ENCODE measurements at regions not wholly inside any gene's neighbourhood (a gene's known extent, or its start where the extent isn't known, plus 50 kb on each side); places are given as distances from the start of the nearest gene placed in this dataset.

DNA sequence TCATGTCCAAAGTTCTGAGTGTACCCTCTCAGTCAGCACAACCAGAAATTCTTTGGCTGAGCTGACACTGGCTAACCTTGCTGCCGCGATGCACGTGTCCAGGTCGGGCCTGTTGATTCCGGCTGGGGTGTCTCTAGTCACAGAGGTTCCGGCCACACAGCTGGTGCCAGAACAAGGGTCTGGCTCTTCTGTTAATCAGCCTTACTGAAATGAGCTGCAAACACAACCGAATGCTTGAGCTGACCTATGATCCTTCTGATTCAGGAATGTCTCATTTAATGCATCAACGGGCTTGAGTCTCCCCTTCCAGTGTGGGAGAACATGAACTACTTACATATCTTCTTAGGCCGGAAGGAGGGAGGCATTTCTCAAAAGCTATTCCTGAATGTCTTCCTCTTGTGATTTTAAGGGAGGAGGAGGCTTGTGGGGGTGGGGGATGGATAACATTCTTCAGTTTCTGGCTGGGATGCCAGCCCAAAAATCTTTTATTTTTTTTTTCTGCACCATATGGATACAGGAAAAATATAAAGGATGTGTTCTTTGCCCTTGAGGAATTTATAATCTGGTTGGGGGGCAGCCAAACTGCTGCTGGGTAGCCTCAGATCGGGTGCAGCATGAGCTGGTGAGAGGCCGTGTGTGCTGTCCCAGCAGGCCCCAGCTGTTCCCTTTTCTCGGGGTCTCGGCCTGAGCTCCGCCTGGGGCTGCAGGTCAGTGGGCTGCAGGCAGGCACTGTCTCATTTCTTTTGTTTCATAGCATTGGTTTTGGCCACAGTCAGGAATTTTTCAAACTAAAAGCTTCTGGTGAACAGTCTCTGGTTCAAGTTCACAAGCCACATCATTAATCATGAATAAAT is 319.1 kb upstream of the TBL1XR1 start:
- Mint-ChIP-seq H3K27me3 (ENCODE audit: low read depth) (no peaks in the 10 kb centered on the region), H3K9me3 (ENCODE audit: low read depth) (no peaks in the 10 kb centered on the region), H3K36me3 (ENCODE audit: low read depth) (peaks cover 3% of the 10 kb centered on the region), H3K27ac (ENCODE audit: unreplicated experiment) (no peak overlapping the region), H3K4me3 (ENCODE audit: unreplicated experiment) (no peak overlapping the region), H3K4me1 (ENCODE audit: low read depth) (peaks cover 7% of the 10 kb centered on the region)
- no peak for TF ChIP-seq CTCF (IDR thresholded peaks at IDR 0.05)
- no peak for DNase-seq (ENCODE audit: low spot score)

DNA sequence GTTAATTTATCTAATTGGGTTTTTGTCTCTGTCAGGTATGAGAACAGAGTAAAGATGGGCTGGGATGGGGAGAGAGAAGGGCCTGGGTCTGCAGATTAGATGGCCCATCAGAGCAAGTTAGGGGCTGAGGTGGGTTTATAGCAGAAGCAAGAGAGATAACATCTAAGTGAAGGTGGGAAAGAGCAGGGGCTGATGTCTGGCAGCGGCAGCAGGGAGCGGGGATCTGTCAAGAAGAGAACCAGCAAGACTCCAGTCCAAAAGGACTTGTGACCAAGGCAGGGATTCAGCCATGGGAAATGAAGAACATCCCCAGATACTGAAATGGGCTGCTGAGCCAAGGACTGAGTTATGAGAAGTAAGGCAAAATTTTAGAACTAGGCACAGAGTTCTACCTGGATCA is 320.6 kb upstream of the TBL1XR1 start:
- Mint-ChIP-seq H3K36me3 (ENCODE audit: low read depth) (peaks cover 3% of the 10 kb centered on the region), H3K4me1 (ENCODE audit: low read depth) (peaks cover 14% of the 10 kb centered on the region), H3K4me3 (ENCODE audit: unreplicated experiment) (no peak overlapping the region), H3K27ac (ENCODE audit: unreplicated experiment) (peak overlapping the region; percentile 37), H3K27me3 (ENCODE audit: low read depth) (no peaks in the 10 kb centered on the region), H3K9me3 (ENCODE audit: low read depth) (no peaks in the 10 kb centered on the region)
- no peak for DNase-seq (ENCODE audit: low spot score)
- TF ChIP-seq CTCF (IDR thresholded peaks at IDR 0.05), result no peak

- no peak for TF ChIP-seq CTCF (IDR thresholded peaks at IDR 0.05)
- Mint-ChIP-seq H3K27ac (ENCODE audit: unreplicated experiment) (no peak overlapping the region), H3K27me3 (ENCODE audit: low read depth) (no peaks in the 10 kb centered on the region), H3K4me1 (ENCODE audit: low read depth) (peaks cover 31% of the 10 kb centered on the region), H3K9me3 (ENCODE audit: low read depth) (peaks cover 2% of the 10 kb centered on the region), H3K4me3 (ENCODE audit: unreplicated experiment) (no peak overlapping the region), H3K36me3 (ENCODE audit: low read depth) (peaks cover 3% of the 10 kb centered on the region)
- no peak for DNase-seq (ENCODE audit: low spot score)
These were observed 322.3 kb upstream of the TBL1XR1 start for GRCh38 chr3:177519588-177519987.

DNA sequence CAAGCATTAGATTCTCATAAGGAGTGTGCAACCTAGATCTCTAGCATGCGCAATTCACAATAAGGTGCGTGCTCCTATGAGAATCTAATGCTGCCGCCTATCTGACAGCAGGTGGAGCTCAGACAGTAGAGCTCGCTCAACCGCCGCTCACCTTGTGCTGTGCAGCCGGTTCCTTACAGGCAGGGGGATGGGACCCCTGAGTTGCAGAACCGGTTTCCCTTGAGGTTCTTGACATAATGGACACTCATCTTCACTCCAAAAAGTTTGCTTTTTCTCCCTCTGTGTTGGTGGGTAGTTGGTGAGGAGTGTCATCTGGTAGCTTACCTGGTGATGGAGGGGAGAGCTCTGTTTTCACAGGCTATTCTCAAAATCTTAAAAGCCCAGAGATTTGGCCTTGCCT is 324.0 kb upstream of the TBL1XR1 start:
- no peak overlapping the region for H3K27ac Mint-ChIP-seq (ENCODE audit: unreplicated experiment)
- DNase-seq (ENCODE audit: low spot score), result no peak
- no peaks in the 10 kb centered on the region for H3K27me3 Mint-ChIP-seq (ENCODE audit: low read depth)
- H3K4me3 Mint-ChIP-seq (ENCODE audit: unreplicated experiment), result no peak overlapping the region
- H3K4me1 Mint-ChIP-seq (ENCODE audit: low read depth), result peaks cover 42% of the 10 kb centered on the region
- peaks cover 5% of the 10 kb centered on the region for H3K36me3 Mint-ChIP-seq (ENCODE audit: low read depth)
- no peak for TF ChIP-seq CTCF (IDR thresholded peaks at IDR 0.05)
- H3K9me3 Mint-ChIP-seq (ENCODE audit: low read depth), result peaks cover 5% of the 10 kb centered on the region

GRCh38 chr3:177522051-177522450 is 324.8 kb upstream of the TBL1XR1 start:
- TF ChIP-seq CTCF (IDR thresholded peaks at IDR 0.05), result no peak
- H3K36me3 Mint-ChIP-seq (ENCODE audit: low read depth), result peaks cover 5% of the 10 kb centered on the region
- peaks cover 5% of the 10 kb centered on the region for H3K9me3 Mint-ChIP-seq (ENCODE audit: low read depth)

More at GRCh38 chr3:177522051-177522450, 324.8 kb upstream of the TBL1XR1 start:
- H3K27me3 Mint-ChIP-seq (ENCODE audit: low read depth), result no peaks in the 10 kb centered on the region
- peaks cover 47% of the 10 kb centered on the region for H3K4me1 Mint-ChIP-seq (ENCODE audit: low read depth)
- no peak for DNase-seq (ENCODE audit: low spot score)
- no peak overlapping the region for H3K4me3 Mint-ChIP-seq (ENCODE audit: unreplicated experiment)
- no peak overlapping the region for H3K27ac Mint-ChIP-seq (ENCODE audit: unreplicated experiment)

Measured in chondrocyte (in vitro differentiated cells).